ENCODE measurements at regions not wholly inside any gene's neighbourhood (a gene's known extent, or its start where the extent isn't known, plus 50 kb on each side); places are given as distances from the start of the nearest gene placed in this dataset.

DNA sequence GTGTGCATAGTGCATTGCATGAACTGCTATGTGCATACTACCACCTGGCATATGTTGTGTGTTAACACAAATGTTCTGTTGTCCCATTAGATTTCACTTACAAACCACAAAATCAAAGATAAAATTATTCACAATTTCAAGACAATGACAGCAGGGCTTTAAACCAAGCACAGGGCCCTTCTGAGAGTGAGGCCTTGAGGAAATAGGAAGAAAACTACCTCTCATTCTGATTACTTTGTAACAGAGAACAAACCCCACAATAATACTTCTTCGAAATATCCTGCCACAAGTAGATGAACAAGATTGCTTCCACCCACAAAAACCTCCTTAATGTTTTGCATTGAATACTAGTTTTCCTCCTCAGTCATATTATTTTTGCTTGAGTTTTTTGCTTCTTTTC lies 85.5 kb upstream of the SPANXB1 start:
- TF ChIP-seq, protein P1, sequence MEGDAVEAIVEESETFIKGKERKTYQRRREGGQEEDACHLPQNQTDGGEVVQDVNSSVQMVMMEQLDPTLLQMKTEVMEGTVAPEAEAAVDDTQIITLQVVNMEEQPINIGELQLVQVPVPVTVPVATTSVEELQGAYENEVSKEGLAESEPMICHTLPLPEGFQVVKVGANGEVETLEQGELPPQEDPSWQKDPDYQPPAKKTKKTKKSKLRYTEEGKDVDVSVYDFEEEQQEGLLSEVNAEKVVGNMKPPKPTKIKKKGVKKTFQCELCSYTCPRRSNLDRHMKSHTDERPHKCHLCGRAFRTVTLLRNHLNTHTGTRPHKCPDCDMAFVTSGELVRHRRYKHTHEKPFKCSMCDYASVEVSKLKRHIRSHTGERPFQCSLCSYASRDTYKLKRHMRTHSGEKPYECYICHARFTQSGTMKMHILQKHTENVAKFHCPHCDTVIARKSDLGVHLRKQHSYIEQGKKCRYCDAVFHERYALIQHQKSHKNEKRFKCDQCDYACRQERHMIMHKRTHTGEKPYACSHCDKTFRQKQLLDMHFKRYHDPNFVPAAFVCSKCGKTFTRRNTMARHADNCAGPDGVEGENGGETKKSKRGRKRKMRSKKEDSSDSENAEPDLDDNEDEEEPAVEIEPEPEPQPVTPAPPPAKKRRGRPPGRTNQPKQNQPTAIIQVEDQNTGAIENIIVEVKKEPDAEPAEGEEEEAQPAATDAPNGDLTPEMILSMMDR (IDR thresholded peaks at IDR 0.05) = no peak
- TF ChIP-seq POLR2A (IDR thresholded peaks at IDR 0.05) = no peak
- H3K4me1 ChIP-seq = no peaks in the 10 kb centered on the region
- intact Hi-C loops (cut with DNase I; ENCODE audit: low total_unique reads) = no loop called here
- DNase-seq = no peak
- H3K27ac ChIP-seq = no peak overlapping the region
- no peaks in the 10 kb centered on the region for H3K36me3 ChIP-seq (ENCODE audit: low read depth, missing control alignments)
- 68 to 79% methylated on average over 1 of the region's 1 CpG for WGBS, 2 donors
- no peaks in the 10 kb centered on the region for H3K27me3 ChIP-seq
- H3K9me3 ChIP-seq = no peaks in the 10 kb centered on the region
- H3K4me3 ChIP-seq = no peak overlapping the region

DNA sequence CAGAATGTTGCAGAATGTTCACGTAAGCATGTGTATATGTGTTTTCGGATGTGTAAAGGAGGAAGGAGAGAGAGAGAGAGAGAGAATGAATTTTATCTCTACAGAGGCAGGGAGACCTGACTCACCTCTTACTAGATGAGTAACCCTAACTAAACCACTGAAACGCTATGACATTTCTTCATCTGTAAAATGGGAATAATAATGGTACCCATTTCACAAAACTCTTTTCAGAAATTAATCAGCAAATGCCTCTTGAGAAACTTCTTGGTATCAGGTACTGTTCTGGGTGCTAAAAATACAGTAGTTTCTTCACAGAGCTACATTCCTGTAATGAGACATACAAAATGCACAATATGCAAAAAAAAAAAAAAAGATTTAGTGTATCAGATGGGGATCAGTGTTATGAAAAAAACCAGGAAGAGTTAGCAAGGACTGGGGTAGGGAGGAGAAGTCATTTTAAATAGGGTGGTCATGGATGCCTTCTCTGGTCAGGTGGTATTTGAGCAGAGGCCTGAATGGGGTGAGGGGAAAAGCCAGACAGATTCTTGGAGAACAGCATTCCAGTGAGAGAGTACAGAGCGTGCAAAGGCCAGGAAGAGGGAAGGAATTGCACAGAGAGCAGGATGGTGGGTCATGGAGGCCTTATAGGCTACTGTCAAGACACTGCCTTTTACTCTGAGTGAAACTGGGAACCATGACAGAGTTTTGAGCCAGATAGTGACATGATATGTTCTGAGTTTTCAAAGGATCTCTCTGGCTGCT lies 84.9 kb upstream of the SPANXB1 start:
- TF ChIP-seq, protein P1 (IDR thresholded peaks at IDR 0.05) = no peak
- no peak for TF ChIP-seq POLR2A (IDR thresholded peaks at IDR 0.05)
- H3K36me3 ChIP-seq (ENCODE audit: low read depth, missing control alignments) = no peaks in the 10 kb centered on the region
- intact Hi-C loops (cut with DNase I; ENCODE audit: low total_unique reads) = no loop called here
- H3K9me3 ChIP-seq = no peaks in the 10 kb centered on the region
- WGBS, 2 donors = 87% methylated on average over 4 of the region's 4 CpGs
- H3K27ac ChIP-seq = no peak overlapping the region
- H3K27me3 ChIP-seq = no peaks in the 10 kb centered on the region
- no peak overlapping the region for H3K4me3 ChIP-seq
- no peaks in the 10 kb centered on the region for H3K4me1 ChIP-seq
- no peak for DNase-seq

DNA sequence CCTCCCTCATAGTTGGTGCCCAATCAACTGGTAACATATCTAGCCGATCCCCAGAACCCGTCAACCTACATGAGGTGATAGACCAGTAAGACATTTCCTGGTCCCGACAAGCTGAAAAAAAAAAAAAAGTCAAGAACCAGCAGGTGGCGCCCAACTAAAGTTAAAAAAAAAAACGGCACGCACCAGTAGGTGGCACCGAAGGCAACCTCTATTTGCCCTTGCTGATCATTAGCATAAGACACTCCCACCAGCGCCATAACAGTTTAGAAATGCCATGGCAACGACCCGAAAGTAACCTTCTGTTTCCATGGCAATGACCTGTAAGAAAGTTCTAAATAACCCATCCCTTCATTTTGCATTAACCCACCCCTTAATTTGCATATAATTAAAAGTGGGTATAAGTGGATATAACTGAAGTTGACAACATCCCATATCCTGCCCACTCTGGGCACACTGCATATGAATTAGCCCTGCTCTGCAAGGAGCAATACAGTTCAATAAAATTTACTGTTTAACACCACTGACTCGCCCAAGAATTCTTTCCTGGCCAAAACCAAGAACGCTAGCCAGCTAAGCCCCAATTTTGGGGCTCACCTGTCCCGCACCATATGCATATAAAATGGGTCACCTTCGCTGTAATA lies 83.9 kb upstream of the SPANXB1 start:
- intact Hi-C loops (cut with DNase I; ENCODE audit: low total_unique reads) = no loop called here
- Histone ChIP-seq H3K27ac (no peak overlapping the region), H3K27me3 (no peaks in the 10 kb centered on the region), H3K9me3 (no peaks in the 10 kb centered on the region), H3K4me1 (no peaks in the 10 kb centered on the region), H3K4me3 (no peak overlapping the region), H3K36me3 (ENCODE audit: low read depth, missing control alignments) (no peaks in the 10 kb centered on the region)
- TF ChIP-seq, protein P1 (IDR thresholded peaks at IDR 0.05) = peak in 2 of 3 experiments; percentile 31 to 53
- TF ChIP-seq POLR2A (IDR thresholded peaks at IDR 0.05) = no peak
- peak; percentile 41 for DNase-seq
- 34 to 37% methylated on average over 14 of the region's 14 CpGs for WGBS, 2 donors

DNA sequence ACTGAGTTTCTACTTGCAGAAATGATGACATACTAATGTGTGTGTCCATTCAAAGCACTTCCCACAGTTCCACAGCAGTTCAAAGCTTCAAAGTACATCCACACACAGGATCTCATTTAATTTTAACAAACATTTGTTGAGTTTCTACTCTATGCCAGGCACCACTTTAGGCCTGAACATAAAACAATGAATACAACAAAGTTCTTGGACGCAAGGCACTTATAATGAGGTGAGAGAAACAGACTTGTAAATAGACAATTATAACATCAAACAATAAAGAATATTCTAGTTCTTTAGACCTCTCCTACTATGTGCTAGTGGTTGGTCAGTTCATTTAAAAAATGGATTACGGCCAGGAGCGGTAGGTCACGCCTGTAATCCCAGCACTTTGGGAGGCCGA lies 82.0 kb upstream of the SPANXB1 start:
- Histone ChIP-seq H3K36me3 (ENCODE audit: low read depth, missing control alignments) (no peaks in the 10 kb centered on the region), H3K27ac (no peak overlapping the region), H3K4me1 (no peaks in the 10 kb centered on the region), H3K4me3 (no peak overlapping the region), H3K27me3 (no peaks in the 10 kb centered on the region), H3K9me3 (no peaks in the 10 kb centered on the region)
- WGBS, 2 donors = 97 to 100% methylated on average over 5 of the region's 5 CpGs
- TF ChIP-seq, protein P1 (IDR thresholded peaks at IDR 0.05) = no peak
- TF ChIP-seq POLR2A (IDR thresholded peaks at IDR 0.05) = no peak
- no peak for DNase-seq
- intact Hi-C loops (cut with DNase I; ENCODE audit: low total_unique reads) = no loop called here
